BE2C (cell line): ENCODE measurements at regions not wholly inside any gene's neighbourhood (a gene's known extent, or its start where the extent isn't known, plus 50 kb on each side); places are given as distances from the start of the nearest gene placed in this dataset.

Source experiments
- DNase-seq: peaks from one replicate; pipeline ENCODE4 v3.0.0-alpha.2; 2020
- H3K27me3 ChIP-seq: fragments of 250-450 bp; sonication (Bioruptor Pico); 2 replicates; pipeline ENCODE4 v1.5.1; 2020; ENCODE audit warnings: mild to moderate bottlenecking
- H3K36me3 ChIP-seq: fragments of 250-450 bp; sonication (Bioruptor Pico); 2 replicates; pipeline ENCODE4 v1.5.1; 2020; ENCODE audit warnings: mild to moderate bottlenecking
- H3K4me1 ChIP-seq: fragments of 250-450 bp; sonication (Bioruptor Pico); 2 replicates; pipeline ENCODE4 v1.5.1; 2020
- H3K4me3 ChIP-seq: 2 replicates; pipeline ENCODE4 v1.5.1; 2011; ENCODE audit warnings: low read depth, low read length
- H3K9me3 ChIP-seq: fragments of 250-450 bp; sonication (Bioruptor Pico); 2 replicates; pipeline ENCODE4 v1.5.1; 2020
- CTCF ChIP-seq: IDR thresholded peaks from 2 replicates; pipeline ENCODE4 v1.5.1; 2012; ENCODE audit warnings: mild to moderate bottlenecking, low read depth, low read length

GRCh38 chr1:191453487-191453886 is 704.8 kb upstream of the RGS18 start:
- Histone ChIP-seq H3K9me3 (no peaks in the 10 kb centered on the region), H3K4me1 (no peaks in the 10 kb centered on the region), H3K36me3 (no peaks in the 10 kb centered on the region), H3K4me3 (no peak overlapping the region), H3K27me3 (no peaks in the 10 kb centered on the region)
- 0 out of 2 replicates have a peak, but pooled peaks have one; percentile 10 for TF ChIP-seq CTCF
- DNase-seq, result no peak

GRCh38 chr1:191457889-191458288 is 700.4 kb upstream of the RGS18 start:
- Histone ChIP-seq H3K9me3 (no peaks in the 10 kb centered on the region), H3K36me3 (no peaks in the 10 kb centered on the region), H3K4me1 (no peaks in the 10 kb centered on the region; the same call in 1 of the 2 replicates), H3K4me3 (no peak overlapping the region), H3K27me3 (no peaks in the 10 kb centered on the region)
- no peak for DNase-seq
- TF ChIP-seq CTCF, result no peak

GRCh38 chr1:191460234-191460633 is 698.0 kb upstream of the RGS18 start:
- Histone ChIP-seq H3K4me3 (no peak overlapping the region), H3K9me3 (no peaks in the 10 kb centered on the region), H3K4me1 (no peaks in the 10 kb centered on the region; the same call in 1 of the 2 replicates), H3K27me3 (no peaks in the 10 kb centered on the region), H3K36me3 (no peaks in the 10 kb centered on the region)
- no peak for TF ChIP-seq CTCF
- DNase-seq, result no peak

- H3K27me3 ChIP-seq, result no peaks in the 10 kb centered on the region
- TF ChIP-seq CTCF, result no peak
- DNase-seq, result no peak
- no peaks in the 10 kb centered on the region for H3K36me3 ChIP-seq
- H3K4me3 ChIP-seq, result no peak overlapping the region
- no peaks in the 10 kb centered on the region for H3K4me1 ChIP-seq
- no peaks in the 10 kb centered on the region for H3K9me3 ChIP-seq
Measured at GRCh38 chr1:191483988-191484387, 674.3 kb upstream of the RGS18 start.

GRCh38 chr1:191490303-191490702 is 668.0 kb upstream of the RGS18 start:
- TF ChIP-seq CTCF, result no peak
- Histone ChIP-seq H3K36me3 (no peaks in the 10 kb centered on the region), H3K9me3 (no peaks in the 10 kb centered on the region), H3K27me3 (no peaks in the 10 kb centered on the region), H3K4me1 (no peaks in the 10 kb centered on the region), H3K4me3 (no peak overlapping the region)
- no peak for DNase-seq

GRCh38 chr1:191495040-191495439 is 663.2 kb upstream of the RGS18 start:
- Histone ChIP-seq H3K36me3 (no peaks in the 10 kb centered on the region), H3K9me3 (no peaks in the 10 kb centered on the region), H3K4me1 (no peaks in the 10 kb centered on the region), H3K4me3 (no peak overlapping the region), H3K27me3 (no peaks in the 10 kb centered on the region)
- DNase-seq, result no peak
- no peak for TF ChIP-seq CTCF
